MM.1S (cell line): ENCODE measurements at regions not wholly inside any gene's neighbourhood (a gene's known extent, or its start where the extent isn't known, plus 50 kb on each side); places are given as distances from the start of the nearest gene placed in this dataset.

ENCODE experiments used
- DNase-seq: peaks from one replicate; pipeline ENCODE4 v3.0.0-alpha.2; 2015
- H2AFZ ChIP-seq: fragments of 300-600 bp; sonication (generic); 2 replicates; pipeline ENCODE4 v1.6.0; 2016; ENCODE audit warnings: antibody characterized with exemption, low read length
- H3F3A ChIP-seq: fragments of 300-600 bp; sonication (generic); 2 replicates; pipeline ENCODE4 v1.6.1; 2016; ENCODE audit warnings: mild to moderate bottlenecking, antibody characterized with exemption, low read length, moderate library complexity, mixed read lengths; ENCODE audit not compliant: insufficient read depth
- H3K27ac ChIP-seq: fragments of 300-600 bp; sonication (generic); 2 replicates; pipeline ENCODE4 v1.5.1; 2016; ENCODE audit warnings: mild to moderate bottlenecking, low read length
- H3K27me3 ChIP-seq: fragments of 300-600 bp; sonication (generic); replicated peaks from 2 replicates; pipeline ENCODE4 v1.6.0; 2016; ENCODE audit warnings: low read length; ENCODE audit not compliant: insufficient read depth
- H3K36me3 ChIP-seq: fragments of 300-600 bp; sonication (generic); replicated peaks from 2 replicates; pipeline ENCODE4 v1.6.1; 2016; ENCODE audit warnings: mild to moderate bottlenecking, low read length, mixed read lengths; ENCODE audit not compliant: insufficient read depth
- H3K4me1 ChIP-seq: fragments of 300-600 bp; sonication (generic); 2 replicates; pipeline ENCODE4 v1.6.1; 2016; ENCODE audit warnings: low read length, mixed read lengths
- H3K4me2 ChIP-seq: fragments of 300-600 bp; sonication (generic); 2 replicates; pipeline ENCODE4 v1.6.0; 2016; ENCODE audit warnings: low read depth, low read length
- H3K4me3 ChIP-seq: fragments of 300-600 bp; sonication (generic); 2 replicates; pipeline ENCODE4 v1.5.1; 2016; ENCODE audit warnings: low read length, mixed read lengths
- H3K79me2 ChIP-seq: fragments of 300-600 bp; sonication (generic); 2 replicates; pipeline ENCODE4 v1.6.1; 2016; ENCODE audit warnings: mixed run types, low read length, mixed read lengths
- H3K9ac ChIP-seq: fragments of 300-600 bp; sonication (generic); 2 replicates; pipeline ENCODE4 v1.6.1; 2016; ENCODE audit warnings: low read length, mixed read lengths
- H3K9me2 ChIP-seq: fragments of 300-600 bp; sonication (generic); replicated peaks from 2 replicates; pipeline ENCODE4 v1.6.1; 2016; ENCODE audit warnings: mild to moderate bottlenecking, low read length, mixed read lengths; ENCODE audit not compliant: insufficient read depth
- H3K9me3 ChIP-seq: fragments of 300-600 bp; sonication (generic); replicated peaks from 2 replicates; pipeline ENCODE4 v1.6.1; 2016; ENCODE audit warnings: mild to moderate bottlenecking, low read length, mixed read lengths; ENCODE audit not compliant: insufficient read depth
- H4K20me1 ChIP-seq: fragments of 300-600 bp; sonication (generic); 2 replicates; pipeline ENCODE4 v1.6.1; 2016; ENCODE audit warnings: mild to moderate bottlenecking, low read length, moderate library complexity, mixed read lengths; ENCODE audit not compliant: insufficient read depth
- EZH2 ChIP-seq: fragments of 300-600 bp; sonication (generic); optimal IDR thresholded peaks from 2 replicates; pipeline ENCODE3; 2017; ENCODE audit warnings: low read depth, mild to moderate bottlenecking, antibody characterized with exemption, low read length, mixed read lengths
- EZH2phosphoT487 ChIP-seq: fragments of 300-600 bp; sonication (generic); IDR thresholded peaks from 2 replicates; pipeline ENCODE4 v1.6.1; 2018; ENCODE audit warnings: antibody characterized with exemption, low read length
- TF ChIP-seq, protein P1 (sequence below): fragments of 300-600 bp; sonication (generic); IDR thresholded peaks from 2 replicates; pipeline ENCODE4 v1.5.1; 2016; ENCODE audit warnings: antibody characterized with exemption, low read length, mixed read lengths

GRCh38 chr3:144544871-144545270 is 573.2 kb downstream of the DIPK2A start:
- Histone ChIP-seq H3K79me2 (no peaks in the 10 kb centered on the region), H3F3A (peaks cover 8% of the 10 kb centered on the region), H4K20me1 (no peaks in the 10 kb centered on the region), H3K4me3 (no peak overlapping the region), H3K36me3 (no peaks in the 10 kb centered on the region), H3K9me3 (no peaks in the 10 kb centered on the region), H3K9me2 (no peaks in the 10 kb centered on the region), H3K27me3 (no peaks in the 10 kb centered on the region), H3K9ac (no peak overlapping the region), H3K4me1 (peaks cover 33% of the 10 kb centered on the region), H2AFZ (no peak overlapping the region), H3K27ac (no peak overlapping the region), H3K4me2 (no peak overlapping the region)
- no peak for TF ChIP-seq EZH2
- TF ChIP-seq EZH2phosphoT487, result no peak
- TF ChIP-seq, protein P1, sequence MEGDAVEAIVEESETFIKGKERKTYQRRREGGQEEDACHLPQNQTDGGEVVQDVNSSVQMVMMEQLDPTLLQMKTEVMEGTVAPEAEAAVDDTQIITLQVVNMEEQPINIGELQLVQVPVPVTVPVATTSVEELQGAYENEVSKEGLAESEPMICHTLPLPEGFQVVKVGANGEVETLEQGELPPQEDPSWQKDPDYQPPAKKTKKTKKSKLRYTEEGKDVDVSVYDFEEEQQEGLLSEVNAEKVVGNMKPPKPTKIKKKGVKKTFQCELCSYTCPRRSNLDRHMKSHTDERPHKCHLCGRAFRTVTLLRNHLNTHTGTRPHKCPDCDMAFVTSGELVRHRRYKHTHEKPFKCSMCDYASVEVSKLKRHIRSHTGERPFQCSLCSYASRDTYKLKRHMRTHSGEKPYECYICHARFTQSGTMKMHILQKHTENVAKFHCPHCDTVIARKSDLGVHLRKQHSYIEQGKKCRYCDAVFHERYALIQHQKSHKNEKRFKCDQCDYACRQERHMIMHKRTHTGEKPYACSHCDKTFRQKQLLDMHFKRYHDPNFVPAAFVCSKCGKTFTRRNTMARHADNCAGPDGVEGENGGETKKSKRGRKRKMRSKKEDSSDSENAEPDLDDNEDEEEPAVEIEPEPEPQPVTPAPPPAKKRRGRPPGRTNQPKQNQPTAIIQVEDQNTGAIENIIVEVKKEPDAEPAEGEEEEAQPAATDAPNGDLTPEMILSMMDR, result no peak
- no peak for DNase-seq

GRCh38 chr3:144546539-144546938 is 574.9 kb downstream of the DIPK2A start:
- H3K36me3 ChIP-seq, result no peaks in the 10 kb centered on the region
- H3K27me3 ChIP-seq, result no peaks in the 10 kb centered on the region
- H4K20me1 ChIP-seq, result no peaks in the 10 kb centered on the region
- H2AFZ ChIP-seq, result peak overlapping the region; percentile 51
- H3F3A ChIP-seq, result peaks cover 8% of the 10 kb centered on the region
- H3K27ac ChIP-seq, result peak overlapping the region; percentile 50; the same call in 1 of the 2 replicates
- H3K4me2 ChIP-seq, result peak overlapping the region; percentile 35
- no peaks in the 10 kb centered on the region for H3K9me2 ChIP-seq
- TF ChIP-seq EZH2 (no peak), EZH2phosphoT487 (no peak)
- TF ChIP-seq, protein P1, result no peak
- H3K4me1 ChIP-seq, result peaks cover 36% of the 10 kb centered on the region
- peak; percentile 51 for DNase-seq
- H3K9me3 ChIP-seq, result no peaks in the 10 kb centered on the region
- H3K4me3 ChIP-seq, result peak overlapping the region; percentile 13; the same call in 1 of the 2 replicates
- H3K79me2 ChIP-seq, result no peaks in the 10 kb centered on the region
- H3K9ac ChIP-seq, result no peak overlapping the region

- no peaks in the 10 kb centered on the region for H3K9me3 ChIP-seq
- no peaks in the 10 kb centered on the region for H3K79me2 ChIP-seq
- no peak overlapping the region for H3K4me3 ChIP-seq
- H4K20me1 ChIP-seq, result no peaks in the 10 kb centered on the region
- no peaks in the 10 kb centered on the region for H3K9me2 ChIP-seq
- peaks cover 34% of the 10 kb centered on the region for H3K4me1 ChIP-seq
- no peak for TF ChIP-seq EZH2phosphoT487
- no peak for TF ChIP-seq EZH2
- TF ChIP-seq, protein P1, result no peak
- no peak overlapping the region; the same call in 1 of the 2 replicates for H3K4me2 ChIP-seq
- H3K9ac ChIP-seq, result no peak overlapping the region
- H3K36me3 ChIP-seq, result no peaks in the 10 kb centered on the region
- no peak for DNase-seq
- no peaks in the 10 kb centered on the region for H3K27me3 ChIP-seq
- H2AFZ ChIP-seq, result no peak overlapping the region
- H3F3A ChIP-seq, result peaks cover 8% of the 10 kb centered on the region
- no peak overlapping the region for H3K27ac ChIP-seq
Observed at GRCh38 chr3:144548346-144548745, 576.7 kb downstream of the DIPK2A start.
